Breast epithelium (tissue), 4 donors: ENCODE measurements at regions not wholly inside any gene's neighbourhood (a gene's known extent, or its start where the extent isn't known, plus 50 kb on each side); places are given as distances from the start of the nearest gene placed in this dataset.

Source experiments
- DNase-seq, 2 donors: peaks; one replicate each; pipeline ENCODE4 v3.0.0-alpha.2; 2019; ENCODE audit warnings: low spot score in 2 of 2
- H3K27ac ChIP-seq, 2 donors: fragments of 200-600 bp; sonication (generic) in 1 of 2; one replicate each; pipeline ENCODE4 v1.5.1; 2016 to 2019; ENCODE audit warnings: mild to moderate bottlenecking in 1 of 2
- H3K27me3 ChIP-seq, 2 donors: fragments of 200-600 bp; sonication (generic) in 1 of 2; one replicate each; pipeline versions ENCODE4 v1.5.1 to v1.6.0; 2017 to 2019; ENCODE audit warnings: control low read depth in 1 of 2, mild to moderate bottlenecking in 1 of 2
- H3K36me3 ChIP-seq: fragments of 200-600 bp; one replicate; pipeline ENCODE4 v1.5.1; 2019
- H3K4me1 ChIP-seq, 2 donors: fragments of 200-600 bp; sonication (generic); one replicate each; pipeline ENCODE4 v1.5.1; 2016 to 2019; ENCODE audit warnings: control low read depth in 1 of 2
- H3K4me3 ChIP-seq, 3 donors: fragments of 200-600 bp; sonication (generic); 1 replicate in 2 of 3; 2 replicates in 1 of 3; pipeline ENCODE4 v1.5.1; 2016 to 2019; ENCODE audit warnings: mild to moderate bottlenecking in 3 of 3, moderate library complexity in 2 of 3
- H3K9me3 ChIP-seq, 2 donors: fragments of 200-600 bp; sonication (generic) in 1 of 2; one replicate each; pipeline ENCODE4 v1.5.1; 2016 to 2019; ENCODE audit warnings: control low read depth in 1 of 2
- POLR2A ChIP-seq: fragments of 450-650 bp; IDR thresholded peaks from one replicate; pipeline ENCODE4 v1.6.1; 2016; ENCODE audit warnings: antibody characterized with exemption, mild to moderate bottlenecking, moderate library complexity
- POLR2AphosphoS5 ChIP-seq, 3 donors: sonication (generic); formaldehyde crosslinking; IDR thresholded peaks; one replicate each; pipeline ENCODE4 v1.6.1; 2017; ENCODE audit warnings: antibody characterized with exemption in 3 of 3
- intact Hi-C: fragments of 100-400 bp; cut with DNase I; formaldehyde crosslinking; loops from one replicate; pipeline ENCODE4 v1.15.1; 2023; ENCODE audit warnings: low total_unique reads
- TF ChIP-seq, protein P1 (sequence below), 3 donors: fragments of 450-650 bp; IDR thresholded peaks; one replicate each; pipeline ENCODE4 v1.5.1; 2016 to 2017; ENCODE audit warnings: antibody characterized with exemption in 3 of 3, mild to moderate bottlenecking in 3 of 3, moderate library complexity in 3 of 3

DNA sequence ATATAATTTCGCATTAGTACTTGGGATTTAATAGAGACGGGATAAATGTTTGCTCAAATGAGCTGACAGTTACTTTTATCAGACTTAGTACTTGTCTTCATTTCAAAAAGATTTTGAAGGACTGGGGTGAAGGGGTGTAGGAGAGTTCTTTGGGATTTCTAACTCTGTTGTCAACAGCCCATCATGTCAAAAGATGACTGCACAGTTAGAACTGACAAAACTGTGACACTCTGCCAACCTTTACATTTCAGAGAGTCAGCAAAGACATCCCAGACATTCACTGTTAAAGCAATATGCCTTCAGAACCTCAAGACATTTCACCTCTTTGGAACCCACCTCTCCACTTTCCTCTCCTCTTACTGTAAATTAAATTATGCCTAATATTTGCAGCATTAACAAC lies 285.4 kb upstream of the SPHKAP start:
- peaks cover 0 to 12% of the 10 kb centered on the region in 2 donors for H3K9me3 ChIP-seq
- no peaks in the 10 kb centered on the region for H3K4me1 ChIP-seq
- TF ChIP-seq POLR2AphosphoS5 (IDR thresholded peaks at IDR 0.05) (no peak), POLR2A (no peak)
- TF ChIP-seq, protein P1, sequence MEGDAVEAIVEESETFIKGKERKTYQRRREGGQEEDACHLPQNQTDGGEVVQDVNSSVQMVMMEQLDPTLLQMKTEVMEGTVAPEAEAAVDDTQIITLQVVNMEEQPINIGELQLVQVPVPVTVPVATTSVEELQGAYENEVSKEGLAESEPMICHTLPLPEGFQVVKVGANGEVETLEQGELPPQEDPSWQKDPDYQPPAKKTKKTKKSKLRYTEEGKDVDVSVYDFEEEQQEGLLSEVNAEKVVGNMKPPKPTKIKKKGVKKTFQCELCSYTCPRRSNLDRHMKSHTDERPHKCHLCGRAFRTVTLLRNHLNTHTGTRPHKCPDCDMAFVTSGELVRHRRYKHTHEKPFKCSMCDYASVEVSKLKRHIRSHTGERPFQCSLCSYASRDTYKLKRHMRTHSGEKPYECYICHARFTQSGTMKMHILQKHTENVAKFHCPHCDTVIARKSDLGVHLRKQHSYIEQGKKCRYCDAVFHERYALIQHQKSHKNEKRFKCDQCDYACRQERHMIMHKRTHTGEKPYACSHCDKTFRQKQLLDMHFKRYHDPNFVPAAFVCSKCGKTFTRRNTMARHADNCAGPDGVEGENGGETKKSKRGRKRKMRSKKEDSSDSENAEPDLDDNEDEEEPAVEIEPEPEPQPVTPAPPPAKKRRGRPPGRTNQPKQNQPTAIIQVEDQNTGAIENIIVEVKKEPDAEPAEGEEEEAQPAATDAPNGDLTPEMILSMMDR (IDR thresholded peaks at IDR 0.05): no peak
- no peaks in the 10 kb centered on the region for H3K36me3 ChIP-seq
- DNase-seq: no peak
- H3K27ac ChIP-seq: no peak overlapping the region
- no peak overlapping the region for H3K4me3 ChIP-seq
- intact Hi-C loops: no loop called here
- H3K27me3 ChIP-seq: no peaks in the 10 kb centered on the region

DNA sequence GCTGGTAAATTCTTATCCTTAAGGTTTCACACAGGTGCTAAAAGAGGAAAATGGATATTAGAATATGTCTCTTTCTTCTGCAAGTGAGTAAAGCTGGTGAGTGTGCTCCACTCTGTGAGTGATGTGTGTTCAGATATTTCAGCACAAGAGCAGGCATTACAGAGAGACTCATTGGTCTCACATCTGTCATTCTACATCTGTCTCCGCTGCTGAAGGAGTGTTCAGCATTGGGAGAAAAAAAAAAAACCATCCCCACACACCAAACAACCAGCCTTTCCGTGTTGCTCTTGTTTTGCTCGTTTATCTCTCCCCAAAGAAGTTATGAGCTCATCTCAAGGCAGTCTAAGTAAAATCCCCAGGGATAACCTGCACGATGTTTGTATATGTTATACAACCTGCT lies 283.9 kb upstream of the SPHKAP start:
- no peak for DNase-seq
- peaks cover 0 to 18% of the 10 kb centered on the region in 2 donors for H3K9me3 ChIP-seq
- no peak overlapping the region for H3K27ac ChIP-seq
- no peaks in the 10 kb centered on the region for H3K36me3 ChIP-seq
- no peaks in the 10 kb centered on the region for H3K27me3 ChIP-seq
- intact Hi-C loops: no loop called here
- no peak for TF ChIP-seq POLR2AphosphoS5 (IDR thresholded peaks at IDR 0.05)
- TF ChIP-seq, protein P1 (IDR thresholded peaks at IDR 0.05): no peak
- no peaks in the 10 kb centered on the region for H3K4me1 ChIP-seq
- no peak overlapping the region for H3K4me3 ChIP-seq

DNA sequence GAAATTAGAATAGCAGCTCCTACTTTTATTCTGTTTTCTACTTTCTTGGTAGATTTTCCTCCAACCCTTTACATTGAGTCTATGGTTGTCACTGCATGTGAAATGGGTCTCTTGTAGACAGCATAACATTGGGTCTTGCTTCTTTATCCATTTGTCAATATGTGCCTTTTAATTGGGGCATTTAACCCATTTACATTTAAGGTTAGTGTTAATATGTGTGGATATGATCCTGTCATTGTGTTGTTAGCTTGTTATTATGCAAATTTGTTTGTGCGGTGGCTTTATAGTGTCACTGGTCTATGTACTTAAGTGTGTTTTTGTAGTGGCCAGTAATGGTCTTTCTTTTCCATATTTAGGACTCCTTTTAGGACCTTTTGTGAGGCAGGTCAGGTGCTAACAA lies 276.9 kb upstream of the SPHKAP start:
- TF ChIP-seq POLR2AphosphoS5 (IDR thresholded peaks at IDR 0.05) (no peak), POLR2A (no peak)
- TF ChIP-seq, protein P1 (IDR thresholded peaks at IDR 0.05): no peak
- intact Hi-C loops: no loop called here
- Histone ChIP-seq H3K4me1 (no peaks in the 10 kb centered on the region), H3K27ac (no peak overlapping the region), H3K27me3 (no peaks in the 10 kb centered on the region), H3K9me3 (peaks cover 8 to 50% of the 10 kb centered on the region in 2 donors), H3K4me3 (no peak overlapping the region), H3K36me3 (no peaks in the 10 kb centered on the region)
- DNase-seq: no peak

DNA sequence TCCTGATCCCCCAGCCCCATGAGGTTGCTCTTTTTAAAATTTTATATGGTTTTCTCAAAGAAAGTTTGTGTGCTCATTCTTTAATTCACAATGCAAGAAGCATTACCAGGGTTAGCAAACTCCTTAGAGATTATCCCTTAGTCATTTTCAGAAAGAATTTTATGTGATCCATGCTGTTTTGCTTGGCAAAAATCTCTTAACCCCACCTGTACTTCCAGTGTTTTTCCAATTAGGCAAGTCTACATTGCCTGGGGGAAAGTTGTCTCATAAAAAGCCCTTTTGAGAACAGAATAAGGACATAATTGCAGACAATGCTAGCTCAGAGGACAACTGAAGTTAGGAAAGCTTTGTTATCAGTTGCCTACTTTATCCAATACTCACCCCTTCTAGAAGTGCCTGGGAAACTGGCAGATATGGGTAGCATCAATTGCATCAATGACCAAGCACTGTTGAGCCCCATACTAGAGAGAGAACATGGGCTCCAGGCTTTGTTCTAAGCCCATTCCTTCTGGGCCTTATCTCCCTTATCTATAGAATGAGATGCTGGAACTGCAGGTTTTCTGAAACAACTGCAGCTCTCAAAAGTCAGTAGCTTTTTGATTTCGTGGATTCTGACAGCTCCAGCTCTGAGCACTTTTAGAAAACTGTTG lies 265.9 kb upstream of the SPHKAP start:
- Histone ChIP-seq H3K36me3 (no peaks in the 10 kb centered on the region), H3K4me3 (no peak overlapping the region), H3K9me3 (no peaks in the 10 kb centered on the region), H3K27ac (no peak overlapping the region), H3K4me1 (no peaks in the 10 kb centered on the region), H3K27me3 (no peaks in the 10 kb centered on the region)
- TF ChIP-seq POLR2AphosphoS5 (IDR thresholded peaks at IDR 0.05) (no peak), POLR2A (no peak)
- TF ChIP-seq, protein P1 (IDR thresholded peaks at IDR 0.05): no peak
- intact Hi-C loops: no loop called here
- no peak for DNase-seq

DNA sequence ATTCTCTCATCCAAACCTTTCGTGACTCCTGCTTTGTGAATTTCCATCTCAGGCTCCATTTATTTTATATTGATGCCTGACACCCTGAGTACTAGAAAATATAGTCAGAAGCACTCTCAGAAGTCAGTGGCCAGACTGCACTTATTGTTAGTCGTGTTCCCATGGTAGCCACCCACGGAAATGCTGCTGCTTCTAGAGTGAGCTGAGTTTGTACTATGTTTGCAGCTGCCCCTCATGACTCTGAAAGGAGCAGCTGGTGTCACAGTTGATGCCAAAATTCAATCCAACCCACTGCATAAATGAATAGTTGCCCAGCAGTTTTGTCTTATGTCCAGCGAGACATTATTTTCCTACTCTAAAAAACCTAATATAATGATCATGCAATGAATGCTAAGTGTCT lies 265.2 kb upstream of the SPHKAP start:
- DNase-seq: no peak
- H3K9me3 ChIP-seq: no peaks in the 10 kb centered on the region
- H3K36me3 ChIP-seq: no peaks in the 10 kb centered on the region
- H3K4me3 ChIP-seq: no peak overlapping the region
- TF ChIP-seq, protein P1 (IDR thresholded peaks at IDR 0.05): no peak
- H3K4me1 ChIP-seq: no peaks in the 10 kb centered on the region
- no peak overlapping the region for H3K27ac ChIP-seq
- intact Hi-C loops: no loop called here
- H3K27me3 ChIP-seq: no peaks in the 10 kb centered on the region
